ENCODE measurements at regions not wholly inside any gene's neighbourhood (a gene's known extent, or its start where the extent isn't known, plus 50 kb on each side); places are given as distances from the start of the nearest gene placed in this dataset.

DNA sequence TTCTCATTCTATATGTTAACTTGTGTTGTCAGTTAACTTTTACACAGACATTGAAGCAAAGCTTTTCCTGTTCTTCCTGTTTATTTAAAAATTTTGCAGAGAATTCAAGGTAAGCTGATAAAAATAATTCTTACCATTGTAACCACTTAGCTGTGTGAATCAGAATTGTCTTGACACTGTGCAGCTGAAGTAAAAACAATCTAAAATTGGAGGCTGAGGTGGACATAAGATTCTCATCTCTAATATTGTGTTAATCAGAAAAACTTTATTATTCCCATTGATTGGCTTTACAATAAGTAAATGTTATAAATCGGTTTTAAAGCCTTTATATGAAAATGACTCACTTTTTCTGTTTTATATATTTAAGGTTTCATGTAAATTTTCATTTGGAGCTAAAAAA, 240.3 kb upstream of the PLEKHG7 start:
- no peak for DNase-seq (ENCODE audit: low read depth)

DNA sequence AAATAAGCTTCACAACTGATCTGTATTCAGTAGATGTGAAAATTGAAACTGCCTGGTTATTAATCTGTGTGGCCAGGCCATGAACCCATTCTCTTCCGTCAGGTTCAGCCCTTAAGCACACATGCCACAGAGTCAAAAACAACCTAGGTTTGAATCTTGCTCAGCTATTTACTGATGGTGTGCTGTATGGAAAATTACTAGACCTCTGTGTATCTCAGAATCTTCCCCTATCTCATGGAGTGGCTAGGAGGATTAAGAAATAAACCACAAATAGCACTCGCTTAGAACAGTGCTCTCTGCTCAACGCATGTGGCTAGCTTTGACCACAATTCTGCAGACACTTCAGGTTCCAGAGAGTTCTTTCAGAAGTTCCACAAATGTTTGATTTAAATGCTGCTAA, 240.7 kb upstream of the PLEKHG7 start:
- DNase-seq (ENCODE audit: low read depth): no peak

DNA sequence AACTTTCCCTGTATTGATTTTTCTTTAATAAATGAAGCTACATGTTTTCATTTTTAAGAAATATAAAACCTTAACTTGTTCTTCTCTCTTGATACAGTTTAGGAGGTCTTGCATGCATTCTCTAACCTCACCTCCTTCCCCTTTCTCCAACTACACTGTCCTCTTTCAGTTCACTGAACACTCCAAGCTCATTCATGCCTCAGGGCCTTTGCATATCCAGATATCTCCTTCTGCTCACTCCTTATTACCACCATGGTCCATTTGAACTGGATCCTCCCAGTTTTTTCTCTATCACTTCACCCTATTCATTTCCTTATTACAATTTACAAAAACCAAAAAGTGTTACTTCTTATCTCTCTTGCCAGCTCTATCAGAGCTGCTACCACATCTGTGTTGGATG, 242.9 kb upstream of the PLEKHG7 start:
- no peak for DNase-seq (ENCODE audit: low read depth)

DNA sequence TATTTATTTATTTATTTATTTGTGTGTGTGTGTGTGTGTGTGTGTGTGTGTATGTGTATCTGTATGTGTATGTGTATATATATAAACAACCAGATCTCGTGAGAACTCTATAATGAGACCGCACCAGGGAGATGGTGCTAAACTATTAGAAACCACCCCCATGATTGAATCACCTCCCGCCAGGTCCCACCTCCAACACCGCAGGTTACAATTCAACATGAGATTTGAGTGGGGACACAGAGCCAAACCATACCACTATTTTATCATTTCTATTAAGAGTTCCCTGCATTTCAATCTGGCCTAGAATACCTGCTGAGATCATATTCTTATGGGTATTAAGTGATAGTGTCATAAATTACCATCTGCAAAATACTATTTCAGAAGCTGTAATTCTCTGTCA, 243.8 kb upstream of the PLEKHG7 start:
- no peak for DNase-seq (ENCODE audit: low read depth)

DNA sequence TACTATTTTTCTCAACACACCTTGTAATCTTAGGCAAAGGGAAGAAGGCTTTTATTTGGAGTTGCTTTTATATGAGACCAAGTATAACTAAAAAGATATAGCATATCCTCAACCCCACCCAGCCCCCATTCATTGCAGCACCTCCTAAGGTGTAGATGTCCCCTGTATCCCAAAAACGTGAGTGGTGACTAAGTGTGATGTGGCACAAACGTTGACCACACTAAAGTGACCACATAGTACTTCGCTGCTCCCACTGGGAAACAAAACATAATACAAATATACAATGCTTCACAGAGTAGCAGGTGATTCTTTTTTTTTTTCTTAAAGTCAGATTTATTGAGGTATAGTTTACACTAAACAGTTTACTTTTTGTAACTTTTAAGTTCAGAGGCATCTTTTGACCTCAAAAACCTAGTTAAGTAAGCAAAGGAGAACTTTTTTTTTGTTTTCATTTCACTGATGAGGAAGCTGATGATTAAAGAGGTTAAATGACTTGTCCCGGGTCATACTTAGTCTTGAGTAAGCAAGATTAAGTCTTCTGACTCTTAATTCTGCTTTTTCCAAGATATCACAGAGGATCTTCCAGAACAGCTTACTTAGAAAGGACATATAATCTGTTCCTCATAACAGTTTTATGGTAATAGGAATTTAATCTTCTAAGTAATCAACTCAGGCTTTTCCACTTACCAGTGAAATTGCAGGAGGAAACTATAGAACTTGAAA, 245.2 kb upstream of the PLEKHG7 start:
- DNase-seq (ENCODE audit: low read depth): no peak

DNA sequence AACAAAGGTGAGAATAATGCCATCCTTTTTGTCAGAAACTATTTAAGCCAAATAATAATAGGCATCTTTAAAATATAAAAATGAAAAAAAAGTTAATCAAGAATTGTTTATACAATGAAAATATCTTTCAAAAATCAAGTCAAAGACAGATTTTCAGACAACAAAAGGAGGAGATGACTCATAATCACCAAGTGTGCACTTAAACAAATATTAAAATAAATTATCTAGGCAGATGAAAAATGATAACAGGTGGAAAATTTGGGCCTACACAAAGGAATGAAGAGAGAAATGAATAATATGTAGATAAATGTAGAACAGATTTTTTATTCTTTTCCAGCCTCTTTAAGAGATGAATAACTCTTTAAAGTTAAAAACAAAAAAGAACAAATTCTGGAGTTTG, 250.0 kb upstream of the PLEKHG7 start:
- no peak for DNase-seq (ENCODE audit: low read depth)

DNA sequence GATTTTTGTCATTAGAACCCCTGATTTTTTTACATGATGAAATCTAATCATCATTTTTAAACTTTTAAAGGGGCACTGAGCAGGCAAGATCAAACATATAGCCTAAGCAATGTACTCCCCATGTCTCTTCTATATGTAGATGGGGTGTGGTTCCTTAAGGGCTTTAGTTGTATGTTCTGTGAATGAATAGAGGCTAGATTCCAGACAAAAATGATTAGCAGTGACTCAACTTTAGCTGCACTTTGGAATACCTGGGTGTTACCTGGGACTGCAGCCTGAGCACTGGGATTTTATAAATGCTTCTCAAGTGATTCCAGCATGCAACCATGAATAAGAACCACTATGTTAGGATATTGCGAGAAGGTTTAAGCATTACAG, 256.7 kb upstream of the PLEKHG7 start:
- no peak for DNase-seq (ENCODE audit: low read depth)

DNA sequence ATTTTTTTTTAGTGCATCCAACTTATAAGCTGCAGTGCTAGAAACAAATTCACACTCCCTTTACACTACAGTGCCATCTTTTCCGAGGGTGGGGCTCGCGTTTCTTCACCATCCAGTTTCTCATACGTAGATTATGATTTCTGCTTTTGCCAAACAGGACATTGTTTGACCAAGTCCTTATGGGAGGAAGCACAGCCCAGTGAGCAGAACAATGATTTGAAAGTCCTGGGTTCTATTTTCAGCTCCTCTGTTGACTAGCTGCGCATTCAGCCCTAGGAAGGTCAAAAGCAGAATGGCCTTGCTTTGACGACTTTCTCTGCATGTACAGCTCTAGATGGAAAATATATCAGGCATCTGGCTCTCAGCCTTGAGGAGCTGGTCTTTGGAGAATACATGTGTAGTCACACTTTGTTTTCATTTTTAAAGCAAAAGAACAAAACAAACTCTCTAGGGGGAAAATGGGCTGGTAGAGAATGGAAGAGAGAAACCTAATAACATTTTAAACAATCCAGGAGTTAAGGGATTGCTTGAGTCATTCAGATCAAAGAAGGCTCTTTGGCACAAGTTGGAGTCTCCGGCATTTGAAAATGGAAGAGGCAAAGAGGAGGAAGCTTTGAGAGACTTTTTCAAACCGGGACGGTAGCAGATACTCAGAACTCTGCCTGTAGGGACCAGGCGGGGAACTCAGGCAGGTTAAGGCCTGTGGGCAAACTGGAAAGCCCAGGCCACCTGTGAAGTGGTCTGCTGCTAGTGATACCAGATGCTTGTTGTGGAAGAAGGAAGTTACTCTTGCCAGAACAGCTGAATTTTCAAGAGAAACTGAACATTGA, 257.3 kb upstream of the PLEKHG7 start:
- no peak for DNase-seq (ENCODE audit: low read depth)

DNA sequence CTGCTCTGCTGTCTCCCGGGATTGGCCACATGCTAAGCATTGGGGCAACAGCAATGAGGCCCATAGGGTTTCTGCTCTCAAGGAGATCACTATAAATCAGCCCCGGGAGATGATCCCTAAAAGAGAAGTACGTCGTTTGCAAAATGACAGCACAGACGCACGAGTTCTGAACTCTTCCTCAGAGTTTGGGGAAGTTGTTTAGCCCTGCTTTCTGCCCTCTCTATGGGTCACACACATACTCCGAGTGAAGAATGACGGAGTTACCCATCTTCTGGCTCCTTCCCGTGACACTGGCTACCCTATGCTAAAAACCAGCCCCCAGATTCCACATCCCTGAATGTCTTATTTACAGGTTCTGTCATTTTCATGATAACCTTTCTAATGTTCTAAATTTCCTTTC, 258.0 kb upstream of the PLEKHG7 start:
- DNase-seq (ENCODE audit: low read depth): no peak

DNA sequence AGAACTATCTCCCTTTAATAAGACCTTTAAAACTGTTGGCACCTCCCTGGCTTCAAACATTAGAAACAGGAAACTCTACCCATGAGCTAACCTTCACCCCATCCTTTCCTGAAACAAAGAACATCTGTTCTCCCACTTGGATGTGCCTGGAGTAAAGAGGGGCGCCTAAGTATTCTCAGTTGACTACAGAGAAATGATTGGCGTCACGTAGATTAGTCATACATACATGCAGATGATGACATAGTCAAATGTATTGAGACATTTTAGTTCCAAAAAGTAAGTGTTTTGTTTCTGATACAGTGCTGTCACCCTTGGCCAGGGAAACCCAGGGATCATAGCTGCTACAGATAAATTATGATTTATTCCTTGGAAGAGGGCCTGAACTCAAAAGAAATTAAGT, 260.0 kb upstream of the PLEKHG7 start:
- no peak for DNase-seq (ENCODE audit: low read depth)

DNA sequence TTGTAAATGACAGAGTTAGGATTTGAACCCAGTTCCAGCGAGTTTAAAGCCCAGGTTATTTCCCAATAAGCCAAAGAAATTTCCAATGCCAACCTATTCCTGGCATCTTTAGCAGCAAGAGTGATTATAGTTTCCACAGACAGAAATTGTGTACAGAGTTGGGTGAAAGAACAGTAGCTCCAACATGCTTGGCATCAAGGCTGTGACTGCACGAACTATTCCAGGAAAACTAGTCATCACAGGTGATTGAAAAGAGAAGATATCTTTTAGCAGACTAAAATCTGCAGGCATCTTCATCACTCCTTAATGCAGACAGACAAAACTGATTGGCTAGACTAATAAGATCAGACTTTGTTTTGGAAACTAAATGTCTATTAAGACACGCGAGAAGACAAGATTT, 262.7 kb upstream of the PLEKHG7 start:
- DNase-seq (ENCODE audit: low read depth): no peak

DNA sequence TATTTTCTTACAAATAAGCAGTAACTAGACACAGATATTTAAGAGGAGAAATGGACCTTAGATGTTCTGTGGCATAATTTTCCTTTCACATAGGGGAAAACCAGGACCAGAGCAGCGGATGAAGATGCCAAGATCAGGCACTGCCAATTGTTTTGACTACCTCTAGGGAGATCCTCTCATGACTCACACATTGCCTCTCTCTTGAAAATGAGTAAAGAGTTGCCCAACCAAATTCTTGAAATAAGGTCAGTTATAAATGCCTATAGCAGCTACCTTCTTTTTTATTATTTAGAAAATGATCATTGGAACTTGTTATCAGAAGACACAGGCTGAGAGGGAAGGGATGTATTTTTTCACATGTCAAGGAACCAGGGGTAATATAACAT, 263.4 kb upstream of the PLEKHG7 start:
- DNase-seq (ENCODE audit: low read depth): no peak

DNA sequence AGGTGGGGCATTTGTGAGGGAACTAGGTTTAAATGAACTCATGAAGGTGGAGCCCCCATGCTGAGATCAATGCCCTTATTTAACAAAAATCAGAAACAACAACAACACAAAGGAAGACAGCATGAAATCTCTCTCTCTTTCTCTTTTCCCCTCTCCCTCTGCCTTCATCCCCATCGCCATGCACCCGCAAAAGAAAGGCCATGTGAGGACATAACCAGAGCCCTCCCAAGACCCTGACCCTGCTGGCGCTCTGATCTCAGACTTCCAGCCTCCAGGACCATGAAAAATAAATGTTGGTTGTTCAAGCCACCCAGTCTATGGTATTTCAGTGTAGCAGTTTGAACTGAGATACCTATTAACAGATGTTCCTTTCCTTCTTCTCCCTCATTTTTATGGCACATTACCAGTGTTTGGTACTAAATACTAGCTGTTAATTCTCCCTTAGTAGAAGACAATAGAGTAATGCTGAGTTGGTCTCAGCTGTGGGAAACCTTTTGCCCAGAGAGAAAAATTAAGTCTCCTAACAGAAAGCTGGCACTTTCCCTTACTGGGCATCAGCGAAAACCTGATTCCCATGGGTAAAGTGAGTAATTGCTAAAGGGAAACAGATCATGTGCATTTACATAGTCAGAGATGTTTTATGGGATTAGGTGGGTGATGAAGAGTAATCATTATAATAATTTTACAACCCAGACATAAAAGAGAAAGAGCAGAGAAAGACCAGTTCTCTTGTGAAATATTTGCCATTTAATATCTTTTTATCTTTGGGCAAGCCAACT, 264.0 kb upstream of the PLEKHG7 start:
- DNase-seq (ENCODE audit: low read depth): no peak

DNA sequence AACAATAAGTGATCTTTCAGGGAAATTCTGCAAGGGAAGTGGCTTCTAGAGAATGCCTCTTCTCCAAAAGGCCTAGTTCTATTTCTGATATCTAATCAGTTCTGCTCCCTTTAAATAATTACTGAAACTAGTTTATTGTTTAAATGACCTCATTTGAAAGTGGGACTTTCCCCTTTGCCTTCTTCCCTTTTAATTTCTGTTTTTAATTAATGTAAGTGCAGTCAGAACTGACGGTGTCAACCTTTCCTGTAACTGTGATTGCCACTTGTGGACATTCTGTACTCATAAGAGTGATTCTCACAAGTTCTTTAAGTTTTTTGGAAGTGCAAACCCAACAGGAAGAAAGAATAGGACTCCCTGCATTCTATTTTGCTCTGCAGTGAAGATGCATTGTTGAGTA, 265.3 kb upstream of the PLEKHG7 start:
- DNase-seq (ENCODE audit: low read depth): no peak

DNA sequence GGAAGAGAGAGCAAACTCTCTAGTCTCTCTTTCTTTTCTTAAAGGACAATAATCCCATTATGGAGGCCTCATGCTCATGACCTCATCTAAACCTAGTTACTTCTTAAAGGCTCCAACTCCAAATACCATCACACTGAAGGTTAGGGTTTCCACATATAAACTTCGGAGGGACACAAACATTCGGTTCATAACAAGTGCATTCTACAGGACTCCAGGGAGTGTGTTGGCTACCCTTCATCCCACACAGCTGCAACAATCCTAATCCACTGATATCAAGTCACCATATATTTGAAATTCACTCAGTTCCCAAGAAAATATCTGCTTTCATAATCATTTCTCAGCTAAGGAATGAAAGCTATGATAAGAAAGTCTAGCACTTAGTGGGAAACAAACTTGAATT, 265.9 kb upstream of the PLEKHG7 start:
- DNase-seq (ENCODE audit: low read depth): no peak

DNA sequence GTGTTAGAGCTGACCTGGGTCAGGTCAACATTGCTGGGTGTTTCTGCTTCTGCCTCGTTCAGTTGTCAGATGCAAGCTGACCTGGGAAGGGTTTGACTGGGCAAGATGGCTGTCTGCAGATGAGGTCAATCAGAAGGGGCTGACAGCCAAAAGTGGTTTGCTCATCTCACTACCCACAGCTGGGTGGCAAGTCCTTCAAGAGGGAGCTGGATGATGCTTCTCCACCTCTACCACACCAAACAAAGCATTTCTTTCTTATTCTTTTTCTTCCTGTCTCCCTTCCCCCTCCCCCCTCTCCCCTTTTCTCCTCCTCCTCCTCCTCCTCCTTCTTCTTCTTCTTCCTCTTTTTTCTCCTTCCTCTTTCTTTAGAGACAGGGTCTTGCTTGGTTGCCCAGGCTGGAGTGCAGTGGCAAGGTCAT, 268.2 kb upstream of the PLEKHG7 start:
- no peak for DNase-seq (ENCODE audit: low read depth)

DNA sequence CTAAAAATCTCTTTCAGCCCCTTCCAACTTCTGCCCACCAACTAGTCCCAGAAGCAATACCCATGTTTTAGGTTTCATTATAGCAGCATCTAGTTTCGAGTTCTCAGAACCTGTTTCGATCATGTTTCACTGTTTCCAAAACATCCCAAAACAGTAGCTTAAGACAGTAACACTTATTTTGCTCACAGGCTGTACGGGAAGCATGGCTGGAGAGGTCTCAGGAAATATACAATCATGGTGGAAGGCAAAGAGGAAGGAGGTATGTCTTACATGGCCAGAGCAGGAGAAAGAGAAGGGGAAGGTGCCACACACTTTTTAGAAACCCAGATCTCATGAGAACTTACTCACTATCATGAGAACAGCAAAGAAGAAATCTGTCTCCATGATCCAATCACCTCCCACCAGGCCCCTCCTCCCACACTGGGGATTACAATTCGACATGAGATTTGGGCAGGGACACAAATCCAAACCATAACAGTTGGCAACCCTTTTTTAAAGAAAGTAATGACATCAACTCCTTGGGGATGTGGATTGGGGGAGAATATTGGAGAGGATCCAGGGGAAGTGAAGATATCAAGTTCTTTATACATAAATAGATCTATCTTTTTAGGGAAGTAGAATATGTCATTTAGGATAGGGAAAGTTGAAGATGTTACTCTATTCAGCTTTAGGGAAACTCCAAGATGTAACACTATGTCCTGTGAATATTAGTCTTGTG, 269.9 kb upstream of the PLEKHG7 start:
- DNase-seq (ENCODE audit: low read depth): no peak

DNA sequence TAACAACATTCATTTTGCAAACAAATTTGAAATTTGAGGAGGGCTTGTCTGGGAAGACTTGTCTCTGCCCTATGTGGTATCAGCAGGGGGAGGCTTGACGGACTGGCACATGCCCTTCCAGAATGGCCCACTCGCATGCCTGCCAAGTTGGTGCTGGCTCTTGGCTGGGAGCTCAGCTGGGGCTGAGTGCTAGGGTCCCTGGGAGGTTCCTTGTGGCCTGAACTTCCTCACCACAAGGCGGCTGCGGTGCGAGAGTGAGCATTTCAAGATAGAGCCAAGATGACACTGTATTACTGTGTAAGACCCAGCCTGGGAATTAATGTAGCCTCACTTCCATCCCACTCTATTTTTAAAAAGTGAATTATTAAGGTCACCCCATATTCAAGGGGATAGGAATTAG, 271.6 kb upstream of the PLEKHG7 start:
- DNase-seq (ENCODE audit: low read depth): peak; percentile 10

DNA sequence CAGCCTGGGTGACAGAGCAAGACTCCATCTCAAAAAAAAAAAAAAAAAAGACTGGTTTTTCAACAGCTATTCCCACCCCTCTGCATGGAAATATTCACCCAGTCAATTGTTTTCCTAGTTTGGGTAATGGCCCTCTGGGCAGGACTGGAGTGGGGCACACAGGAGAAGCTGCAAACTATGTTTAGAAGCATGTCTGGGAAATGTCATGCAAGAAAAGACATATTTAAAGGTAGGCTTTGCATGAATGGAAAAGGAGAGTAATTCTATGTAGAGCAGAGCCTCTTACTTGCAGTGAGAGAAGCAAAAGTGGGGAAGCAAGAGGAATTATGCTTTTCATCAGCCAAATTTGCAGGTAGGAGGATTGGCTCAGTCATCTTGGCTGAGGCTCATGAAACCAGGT, 276.5 kb upstream of the PLEKHG7 start:
- DNase-seq (ENCODE audit: low read depth): no peak

DNA sequence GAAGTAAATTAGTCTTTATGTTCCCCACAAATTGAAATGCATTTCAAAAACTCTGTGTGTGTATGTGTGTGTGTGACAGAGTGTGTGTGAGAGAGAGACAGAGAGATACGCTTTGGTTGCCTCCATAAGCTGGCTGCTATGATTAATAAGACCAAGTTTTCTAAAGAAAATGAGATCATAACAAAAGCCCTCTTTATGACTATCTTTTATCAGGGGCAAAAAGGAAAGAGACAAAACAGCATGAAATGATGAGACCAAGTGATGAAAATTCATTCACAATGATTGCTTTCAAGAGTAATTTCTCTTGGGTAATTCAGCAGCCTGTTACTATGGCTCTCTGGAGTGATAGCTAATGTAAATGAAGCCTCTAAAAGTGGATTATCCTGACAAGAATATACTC, 277.6 kb upstream of the PLEKHG7 start:
- DNase-seq (ENCODE audit: low read depth): no peak

DNA sequence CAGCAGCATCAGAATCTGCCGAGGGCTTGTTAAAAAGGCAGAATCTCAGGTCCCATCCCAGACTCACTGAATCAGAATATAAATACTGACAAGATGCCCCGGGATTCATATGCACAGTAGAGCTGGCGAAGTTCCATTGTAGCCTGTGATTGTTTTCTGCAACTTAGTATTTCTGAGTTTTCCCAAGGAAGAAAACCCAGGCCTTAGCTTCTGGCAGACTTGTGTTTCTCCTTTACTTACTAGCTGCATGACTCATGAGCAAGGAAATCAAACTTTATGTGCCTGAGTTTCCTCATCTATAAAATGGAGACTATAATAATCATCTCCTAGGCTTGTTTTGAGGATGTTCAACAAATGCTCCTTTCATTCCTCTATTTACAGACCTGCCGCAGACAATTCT, 278.5 kb upstream of the PLEKHG7 start:
- no peak for DNase-seq (ENCODE audit: low read depth)

DNA sequence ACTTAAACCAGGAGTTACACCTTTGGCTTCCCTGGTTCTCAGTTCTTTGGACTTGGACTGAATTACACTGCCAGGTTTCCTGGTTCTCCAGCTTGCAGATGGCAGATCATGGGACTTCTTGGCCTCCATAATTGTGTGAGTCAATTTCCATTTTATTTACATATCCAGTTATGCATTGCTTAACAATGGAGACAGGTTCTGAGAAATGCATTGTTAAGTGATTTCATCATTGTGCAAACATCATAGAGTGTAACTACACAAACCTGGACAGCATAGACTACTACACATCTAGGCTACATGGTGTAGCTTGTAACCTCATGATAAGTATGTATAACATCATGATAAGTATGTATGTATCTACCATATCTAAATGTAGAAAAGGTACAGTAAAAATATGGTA, 276.1 kb upstream of the BTG1 start:
- DNase-seq (ENCODE audit: low read depth): no peak

Data from activated T-cell treated with anti-CD3 and anti-CD28 coated beads for 48 hours (primary cell).